DOHH2 (cell line): ENCODE measurements at regions not wholly inside any gene's neighbourhood (a gene's known extent, or its start where the extent isn't known, plus 50 kb on each side); places are given as distances from the start of the nearest gene placed in this dataset.

Source experiments
- CTCF ChIP-seq: fragments of 200-600 bp; sonication (generic); IDR thresholded peaks from one replicate; pipeline ENCODE4 v1.5.1; 2014; ENCODE audit warnings: antibody characterized with exemption, mild to moderate bottlenecking, low read depth, low read length; ENCODE audit not compliant: poor library complexity, severe bottlenecking
- EZH2phosphoT487 ChIP-seq: fragments of 200-600 bp; sonication (generic); IDR thresholded peaks from 2 replicates; pipeline ENCODE4 v1.6.1; 2017; ENCODE audit warnings: borderline replicate concordance, mild to moderate bottlenecking, antibody characterized with exemption, low read length, moderate library complexity, mixed read lengths

DNA sequence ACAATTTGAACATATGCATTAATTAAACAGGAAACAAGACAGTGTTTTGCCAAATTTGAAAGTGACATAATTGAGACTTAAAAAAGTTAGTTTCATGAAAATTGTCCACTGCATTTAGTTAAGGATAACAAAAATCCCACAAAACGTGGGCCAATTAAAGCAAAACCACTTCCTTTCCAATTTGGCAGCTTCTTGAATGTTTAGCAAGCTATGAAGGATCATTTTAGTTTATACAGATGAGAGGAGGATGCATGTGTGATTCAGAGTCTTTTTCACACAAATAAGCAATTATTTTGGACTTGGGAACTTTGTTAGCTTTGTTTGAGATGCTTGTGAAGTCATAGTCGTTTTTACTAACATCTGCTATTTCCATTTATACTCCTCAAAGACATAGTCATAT is 109.6 kb downstream of the ATXN7L3B start:
- TF ChIP-seq CTCF = no peak
- TF ChIP-seq EZH2phosphoT487 = no peak
